NT2/D1 (cell line): ENCODE measurements at regions not wholly inside any gene's neighbourhood (a gene's known extent, or its start where the extent isn't known, plus 50 kb on each side); places are given as distances from the start of the nearest gene placed in this dataset.

Experiments used
- DNase-seq: peaks from one replicate; pipeline ENCODE4 v3.0.0-alpha.2; 2011; ENCODE audit warnings: low read depth, low spot score
- H3K27me3 ChIP-seq: 2 replicates; pipeline ENCODE4 v1.6.0; 2011; ENCODE audit warnings: mild to moderate bottlenecking; ENCODE audit not compliant: insufficient read length, insufficient read depth
- H3K36me3 ChIP-seq: 2 replicates; pipeline ENCODE4 v1.6.1; 2011; ENCODE audit warnings: mild to moderate bottlenecking, low read length, mixed read lengths; ENCODE audit not compliant: insufficient read depth, insufficient read length
- H3K4me1 ChIP-seq: 2 replicates; pipeline ENCODE4 v1.5.1; 2011; ENCODE audit not compliant: insufficient read depth, insufficient read length
- H3K4me3 ChIP-seq: 2 replicates; pipeline ENCODE4 v1.5.1; 2011; ENCODE audit warnings: low read depth; ENCODE audit not compliant: insufficient read length
- H3K9ac ChIP-seq: 2 replicates; pipeline ENCODE4 v1.6.0; 2011; ENCODE audit warnings: low read depth; ENCODE audit not compliant: insufficient read length
- H3K9me3 ChIP-seq: 2 replicates; pipeline ENCODE4 v1.5.1; 2011; ENCODE audit warnings: mild to moderate bottlenecking, low read length; ENCODE audit not compliant: insufficient read depth
- SUZ12 ChIP-seq: IDR thresholded peaks from 2 replicates; pipeline ENCODE4 v1.6.1; 2011; ENCODE audit not compliant: insufficient read length, insufficient read depth; ENCODE audit errors: extremely low read depth
- YY1 ChIP-seq: IDR thresholded peaks from 2 replicates; pipeline ENCODE4 v1.6.1; 2011; ENCODE audit not compliant: insufficient read length, insufficient read depth
- ZNF274 ChIP-seq: IDR thresholded peaks from 2 replicates; pipeline ENCODE4 v1.6.1; 2011; ENCODE audit warnings: mild to moderate bottlenecking, low read depth, low read length

DNA sequence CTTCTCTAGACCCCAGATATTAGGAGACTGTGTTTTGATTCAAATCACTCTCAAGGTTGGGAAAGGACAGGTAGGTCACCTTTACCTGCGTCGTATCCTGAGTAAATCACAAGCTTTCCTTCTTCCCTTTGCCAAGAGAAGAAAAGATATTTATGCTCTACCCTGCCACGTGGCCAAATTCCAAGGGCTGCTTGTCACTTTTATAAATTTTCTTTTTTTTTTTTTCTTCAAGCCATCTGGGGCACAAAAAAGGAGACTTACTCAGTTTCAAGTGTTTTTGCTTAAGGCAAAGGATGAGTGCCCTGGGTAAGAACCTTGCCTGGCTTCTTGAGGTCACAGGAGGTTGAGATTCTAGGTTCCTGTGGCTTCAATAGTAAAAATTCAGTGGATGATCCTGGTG, 285.1 kb downstream of the TMEM114 start:
- H3K36me3 ChIP-seq: no peaks in the 10 kb centered on the region
- no peak for DNase-seq
- H3K9ac ChIP-seq: no peak overlapping the region
- peaks cover 8% of the 10 kb centered on the region; the same call in 1 of the 2 replicates for H3K9me3 ChIP-seq
- TF ChIP-seq SUZ12: no peak
- no peak for TF ChIP-seq YY1
- TF ChIP-seq ZNF274: no peak
- no peaks in the 10 kb centered on the region for H3K27me3 ChIP-seq
- no peaks in the 10 kb centered on the region for H3K4me1 ChIP-seq
- no peak overlapping the region for H3K4me3 ChIP-seq

DNA sequence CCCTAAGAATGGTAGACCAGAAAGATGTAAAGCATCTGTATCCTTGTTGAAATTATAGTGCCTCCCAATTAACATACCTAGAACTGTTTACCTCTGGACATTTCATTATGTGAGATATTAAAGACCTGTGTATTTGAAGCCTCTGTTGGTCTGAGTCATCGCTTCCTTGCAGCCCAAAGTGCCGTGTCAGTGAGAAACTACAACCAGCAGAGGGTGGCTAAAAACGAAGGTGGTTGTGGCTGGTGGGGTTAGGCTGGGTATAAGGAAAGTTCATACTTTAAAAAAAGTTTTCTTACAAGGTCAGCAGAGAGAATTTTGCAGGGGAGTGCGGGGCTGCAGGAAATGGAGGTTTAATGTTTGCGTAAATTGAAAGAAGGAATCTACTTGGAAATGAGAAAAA, 290.7 kb downstream of the TMEM114 start:
- Histone ChIP-seq H3K27me3 (no peaks in the 10 kb centered on the region), H3K4me1 (no peaks in the 10 kb centered on the region)

DNA sequence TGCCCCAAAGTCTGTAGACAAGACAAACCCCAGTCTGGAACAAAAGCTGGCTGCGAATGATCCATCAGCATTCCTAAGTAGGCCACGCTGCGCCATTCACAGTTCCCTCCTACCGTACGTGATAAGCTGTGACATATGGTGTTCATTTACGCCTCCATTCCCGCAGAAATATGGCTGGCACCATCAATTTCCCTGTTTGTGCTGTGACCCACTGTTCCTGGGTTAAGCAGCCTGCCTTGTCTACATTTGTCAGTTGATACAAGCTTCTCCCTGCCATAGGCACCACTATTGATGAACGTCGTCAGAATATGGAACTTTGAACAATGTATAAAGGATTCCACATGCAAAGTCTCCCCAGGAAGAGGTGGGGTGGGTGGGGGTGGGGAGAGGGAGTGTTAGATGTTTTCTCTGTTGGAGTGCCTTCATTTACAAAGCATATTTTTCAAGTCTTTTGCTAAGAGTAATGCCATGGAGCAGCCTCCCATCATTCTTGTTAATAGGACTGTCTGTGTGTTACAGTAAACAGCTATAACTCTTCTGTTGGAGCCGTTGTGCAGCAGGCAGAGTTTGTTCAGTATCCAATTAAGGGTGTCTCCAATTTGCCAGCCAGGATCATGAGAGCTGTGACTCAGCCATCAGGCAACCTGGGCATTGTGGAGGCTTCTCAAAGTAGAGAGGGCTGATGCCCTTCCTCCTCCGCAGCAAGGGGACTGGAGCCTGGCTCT, 294.6 kb downstream of the TMEM114 start:
- TF ChIP-seq ZNF274: no peak
- H3K27me3 ChIP-seq: no peaks in the 10 kb centered on the region
- no peak for DNase-seq
- no peak overlapping the region for H3K4me3 ChIP-seq
- H3K9ac ChIP-seq: no peak overlapping the region
- H3K9me3 ChIP-seq: no peaks in the 10 kb centered on the region
- no peaks in the 10 kb centered on the region for H3K4me1 ChIP-seq
- H3K36me3 ChIP-seq: no peaks in the 10 kb centered on the region

More for the DNA sequence above, 290.7 kb downstream of the TMEM114 start:
- DNase-seq: no peak
- H3K9ac ChIP-seq: no peak overlapping the region
- TF ChIP-seq SUZ12 (no peak), YY1 (no peak), ZNF274 (no peak)
- H3K9me3 ChIP-seq: no peaks in the 10 kb centered on the region
- H3K4me3 ChIP-seq: no peak overlapping the region
- no peaks in the 10 kb centered on the region for H3K36me3 ChIP-seq

DNA sequence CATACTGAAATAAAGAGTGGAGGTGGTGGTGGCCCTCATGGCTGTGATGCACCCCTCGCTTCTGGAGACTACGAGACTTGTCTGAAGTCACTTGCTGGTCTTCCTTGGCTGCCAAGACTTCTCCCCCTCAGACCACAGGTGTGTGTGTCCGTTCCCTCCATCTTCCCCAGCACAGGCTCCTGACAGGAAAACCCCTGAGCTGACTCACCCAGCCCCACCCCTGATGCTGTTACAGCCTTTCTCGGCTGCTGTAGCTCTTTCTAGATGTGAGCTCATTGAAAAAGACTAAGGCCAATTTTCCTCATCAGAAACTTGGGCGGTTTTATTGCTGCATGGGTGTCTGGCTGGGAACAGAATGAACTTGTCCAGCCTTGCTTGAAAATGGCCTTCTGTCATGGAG, 296.9 kb downstream of the TMEM114 start:
- Histone ChIP-seq H3K4me1 (no peaks in the 10 kb centered on the region), H3K9ac (no peak overlapping the region), H3K4me3 (no peak overlapping the region), H3K36me3 (no peaks in the 10 kb centered on the region), H3K27me3 (no peaks in the 10 kb centered on the region), H3K9me3 (no peaks in the 10 kb centered on the region)
- no peak for TF ChIP-seq YY1
- DNase-seq: no peak

DNA sequence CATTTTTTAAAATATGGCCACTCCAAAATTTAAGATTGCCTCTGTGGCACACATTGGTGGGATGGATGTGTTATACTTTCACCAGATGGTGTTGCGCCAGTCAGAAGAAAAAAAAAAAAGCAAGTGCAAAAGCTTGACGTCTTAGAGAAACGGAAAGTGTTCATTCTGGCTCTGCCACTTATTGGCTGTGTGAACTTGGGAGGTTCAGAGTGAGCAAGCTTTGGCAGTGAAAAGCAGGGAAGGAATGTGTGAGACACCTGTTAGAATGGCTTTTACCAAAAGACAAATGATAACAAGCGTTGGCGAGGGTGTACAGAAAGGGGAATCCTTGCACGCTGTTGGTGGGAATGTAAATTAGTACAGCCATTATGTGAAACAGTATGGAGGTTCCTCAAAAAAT, 298.0 kb downstream of the TMEM114 start:
- Histone ChIP-seq H3K9me3 (no peaks in the 10 kb centered on the region), H3K36me3 (no peaks in the 10 kb centered on the region), H3K4me1 (peaks cover 3% of the 10 kb centered on the region), H3K4me3 (no peak overlapping the region), H3K27me3 (no peaks in the 10 kb centered on the region), H3K9ac (no peak overlapping the region)
- no peak for DNase-seq
- TF ChIP-seq ZNF274 (no peak), SUZ12 (no peak), YY1 (no peak)

DNA sequence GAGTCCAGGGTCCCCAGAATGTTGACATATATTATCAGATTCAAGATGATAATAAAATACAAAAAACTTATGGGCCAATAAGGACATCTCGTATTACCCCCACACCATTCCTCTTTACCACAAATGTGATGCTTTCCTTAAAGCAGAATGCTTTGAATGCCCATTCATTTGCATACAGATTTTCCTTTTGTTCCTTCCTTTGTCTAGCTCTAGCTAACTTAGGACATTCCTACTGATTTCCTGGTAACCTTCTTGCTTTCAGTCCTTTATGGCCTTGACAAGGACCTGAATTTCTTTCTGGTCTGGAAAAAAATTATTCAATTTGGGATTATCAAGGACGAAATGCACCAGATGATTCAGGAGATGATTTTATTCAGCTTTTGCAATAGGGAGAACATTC, 304.0 kb downstream of the TMEM114 start:
- H3K36me3 ChIP-seq: no peaks in the 10 kb centered on the region

DNA sequence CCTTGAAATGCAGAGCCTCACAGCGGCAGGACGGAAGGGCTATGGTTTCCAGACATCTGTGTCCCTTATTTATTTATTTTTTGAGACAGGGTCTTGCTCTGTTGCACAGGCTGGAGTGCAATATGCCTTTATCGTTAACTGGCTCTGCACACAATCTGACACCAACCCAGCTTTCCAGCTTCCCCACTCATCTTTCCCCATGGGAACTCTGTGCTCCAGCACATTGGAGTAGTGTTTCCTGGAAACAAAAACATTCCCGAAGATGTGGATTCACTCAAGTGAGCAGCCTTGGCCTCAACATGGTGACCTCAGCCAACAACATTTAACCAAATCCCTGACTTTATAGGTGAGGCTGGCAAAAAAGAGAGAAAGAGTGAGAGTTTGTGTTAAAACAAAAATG, 307.1 kb downstream of the TMEM114 start:
- Histone ChIP-seq H3K4me3 (no peak overlapping the region), H3K9ac (no peak overlapping the region), H3K36me3 (no peaks in the 10 kb centered on the region), H3K27me3 (no peaks in the 10 kb centered on the region), H3K9me3 (peaks cover 5% of the 10 kb centered on the region; the same call in 1 of the 2 replicates), H3K4me1 (peaks cover 3% of the 10 kb centered on the region)
- TF ChIP-seq YY1 (no peak), SUZ12 (no peak), ZNF274 (no peak)
- no peak for DNase-seq

More for the DNA sequence above, 304.0 kb downstream of the TMEM114 start:
- Histone ChIP-seq H3K4me3 (no peak overlapping the region), H3K27me3 (no peaks in the 10 kb centered on the region), H3K9ac (no peak overlapping the region), H3K9me3 (peaks cover 5% of the 10 kb centered on the region; the same call in 1 of the 2 replicates), H3K4me1 (peaks cover 3% of the 10 kb centered on the region)
- peak; percentile 32 for DNase-seq
- TF ChIP-seq SUZ12: no peak
- no peak for TF ChIP-seq YY1
- no peak for TF ChIP-seq ZNF274
